Liver (tissue), 8 donors: ENCODE measurements at regions not wholly inside any gene's neighbourhood (a gene's known extent, or its start where the extent isn't known, plus 50 kb on each side); places are given as distances from the start of the nearest gene placed in this dataset.

Experiments used
- DNase-seq: peaks from one replicate; pipeline ENCODE4 v3.0.0-alpha.2; 2017; ENCODE audit warnings: low spot score
- H3K27ac ChIP-seq, 2 donors: one replicate each; pipeline ENCODE4 v1.7.0; 2013; ENCODE audit warnings: inconsistent platforms in 2 of 2, low read length in 2 of 2, control low read depth in 1 of 2, low read depth in 1 of 2, mild to moderate bottlenecking in 1 of 2
- H3K27me3 ChIP-seq, 4 donors: one replicate each; pipeline versions ENCODE4 v1.6.1 to v1.7.0; 2013; ENCODE audit warnings: low read length in 3 of 4, inconsistent platforms in 1 of 4, mild to moderate bottlenecking in 1 of 4, moderate library complexity in 1 of 4; ENCODE audit not compliant: control insufficient read depth in 4 of 4, insufficient read depth in 4 of 4
- H3K36me3 ChIP-seq, 4 donors: one replicate each; pipeline versions ENCODE4 v1.6.1 to v1.7.0; 2013; ENCODE audit warnings: low read length in 3 of 4, mild to moderate bottlenecking in 3 of 4, low read depth in 1 of 4, moderate library complexity in 1 of 4; ENCODE audit not compliant: control insufficient read depth in 4 of 4, insufficient read depth in 3 of 4
- H3K4me1 ChIP-seq, 4 donors: one replicate each; pipeline versions ENCODE4 v1.6.1 to v1.7.0; 2013; ENCODE audit warnings: low read length in 3 of 4, mild to moderate bottlenecking in 3 of 4, moderate library complexity in 1 of 4; ENCODE audit not compliant: control insufficient read depth in 4 of 4, insufficient read depth in 4 of 4
- H3K4me3 ChIP-seq, 3 donors: one replicate each; pipeline versions ENCODE4 v1.6.1 to v1.7.0; 2013; ENCODE audit warnings: low read length in 3 of 3, control low read depth in 1 of 3, low read depth in 1 of 3, mild to moderate bottlenecking in 1 of 3
- H3K9ac ChIP-seq, 2 donors: one replicate each; pipeline ENCODE4 v1.7.0; 2013; ENCODE audit warnings: low read length in 2 of 2, mild to moderate bottlenecking in 2 of 2, moderate library complexity in 2 of 2, control low read depth in 1 of 2, low read depth in 1 of 2
- H3K9me3 ChIP-seq, 4 donors: one replicate each; pipeline versions ENCODE4 v1.6.1 to v1.7.0; 2013; ENCODE audit warnings: low read length in 3 of 4; ENCODE audit not compliant: control insufficient read depth in 4 of 4
- EGR1 ChIP-seq, 2 donors: IDR thresholded peaks; 2 replicates each; pipeline ENCODE4 v1.6.1; 2016 to 2018; ENCODE audit warnings: antibody characterized with exemption in 2 of 2, low read depth in 2 of 2
- FOXA1 ChIP-seq: IDR thresholded peaks from 2 replicates; pipeline ENCODE4 v1.6.1; 2016; ENCODE audit warnings: antibody characterized with exemption
- FOXA2 ChIP-seq: IDR thresholded peaks from 2 replicates; pipeline ENCODE4 v1.6.1; 2016; ENCODE audit warnings: antibody characterized with exemption
- GABPA ChIP-seq, 2 donors: IDR thresholded peaks in 1 of 2; conservative IDR thresholded peaks in 1 of 2; 2 replicates each; pipeline ENCODE4 v1.6.1; 2016; ENCODE audit warnings: antibody characterized with exemption in 2 of 2, mild to moderate bottlenecking in 1 of 2, moderate library complexity in 1 of 2
- HNF4A ChIP-seq, 2 donors: conservative IDR thresholded peaks; 2 replicates each; pipeline ENCODE4 v1.6.1; 2016; ENCODE audit warnings: antibody characterized with exemption in 2 of 2, mild to moderate bottlenecking in 2 of 2
- HNF4G ChIP-seq: IDR thresholded peaks from 2 replicates; pipeline ENCODE4 v1.6.1; 2016; ENCODE audit warnings: antibody characterized with exemption
- JUND ChIP-seq, 2 donors: IDR thresholded peaks; 2 replicates each; pipeline ENCODE4 v1.6.1; 2016; ENCODE audit warnings: antibody characterized with exemption in 2 of 2
- NR2F2 ChIP-seq: IDR thresholded peaks from 2 replicates; pipeline ENCODE4 v1.6.1; 2016; ENCODE audit warnings: antibody characterized with exemption
- RAD21 ChIP-seq, 2 donors: IDR thresholded peaks; 2 replicates each; pipeline ENCODE4 v1.6.1; 2016; ENCODE audit warnings: antibody characterized with exemption in 2 of 2, mild to moderate bottlenecking in 2 of 2
- RXRA ChIP-seq, 2 donors: IDR thresholded peaks; 2 replicates each; pipeline ENCODE4 v1.6.1; 2017 to 2018; ENCODE audit warnings: antibody characterized with exemption in 2 of 2, mild to moderate bottlenecking in 1 of 2
- TAF1 ChIP-seq: conservative IDR thresholded peaks from 2 replicates; pipeline ENCODE4 v1.6.1; 2016; ENCODE audit warnings: antibody characterized with exemption, mild to moderate bottlenecking
- YY1 ChIP-seq: IDR thresholded peaks from 2 replicates; pipeline ENCODE4 v1.6.1; 2016; ENCODE audit warnings: antibody characterized with exemption, mild to moderate bottlenecking
- WGBS: extraction: QIAGEN DNeasy Blood & Tissue Kit; methylation state at CpG from one replicate; pipeline ENCODE4 v1.1.7; 2013; 5-methylcytosine and 5-hydroxymethylcytosine counted together
- TF ChIP-seq, protein P1 (sequence below): fragments of 150-350 bp; IDR thresholded peaks from 2 replicates; pipeline ENCODE4 v1.5.1; 2017; ENCODE audit warnings: improper control_type of control experiment, low read depth, low read length; ENCODE audit not compliant: missing input control
- TF ChIP-seq, protein P2 (sequence below): IDR thresholded peaks from 2 replicates; pipeline ENCODE4 v1.6.1; 2016; ENCODE audit warnings: antibody characterized with exemption
- TF ChIP-seq, protein P3 (sequence below): IDR thresholded peaks from 2 replicates; pipeline ENCODE4 v1.6.1; 2016; ENCODE audit warnings: antibody characterized with exemption
- TF ChIP-seq, protein P4 (sequence below): IDR thresholded peaks from 2 replicates; pipeline ENCODE4 v1.6.1; 2016; ENCODE audit warnings: antibody characterized with exemption, mild to moderate bottlenecking
- donor health status: healthy.
- donor health status: healthy.
- donor health status: healthy.
- donor health status: healthy.
- donor health status: healthy.

DNA sequence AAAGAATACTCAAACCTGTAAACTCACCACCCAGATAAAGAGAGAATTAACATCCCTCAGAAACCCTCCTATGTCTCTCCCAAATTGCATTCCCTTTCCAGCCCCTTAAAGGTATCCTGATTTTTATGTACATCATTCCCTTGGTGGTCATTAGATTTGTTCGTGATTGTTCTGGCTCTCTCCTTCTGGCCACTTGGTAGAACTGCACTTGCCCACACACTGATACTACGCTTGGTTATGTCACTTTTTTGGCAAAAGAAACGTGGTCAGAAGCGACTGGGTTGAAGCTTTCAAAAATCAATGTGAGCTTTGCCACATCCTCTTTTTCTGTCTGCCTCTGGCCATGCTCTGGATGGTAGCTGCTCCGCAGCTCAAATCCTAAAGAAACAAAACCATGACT is 76.3 kb downstream of the KRTAP19-8 start:
- Histone ChIP-seq H3K4me3 (no peak overlapping the region), H3K27me3 (no peaks in the 10 kb centered on the region), H3K36me3 (no peaks in the 10 kb centered on the region), H3K9me3 (no peaks in the 10 kb centered on the region), H3K9ac (no peak overlapping the region), H3K27ac (no peak overlapping the region), H3K4me1 (no peaks in the 10 kb centered on the region)
- no peak for DNase-seq
- TF ChIP-seq FOXA2, result no peak
- no peak for TF ChIP-seq NR2F2
- TF ChIP-seq, protein P1, sequence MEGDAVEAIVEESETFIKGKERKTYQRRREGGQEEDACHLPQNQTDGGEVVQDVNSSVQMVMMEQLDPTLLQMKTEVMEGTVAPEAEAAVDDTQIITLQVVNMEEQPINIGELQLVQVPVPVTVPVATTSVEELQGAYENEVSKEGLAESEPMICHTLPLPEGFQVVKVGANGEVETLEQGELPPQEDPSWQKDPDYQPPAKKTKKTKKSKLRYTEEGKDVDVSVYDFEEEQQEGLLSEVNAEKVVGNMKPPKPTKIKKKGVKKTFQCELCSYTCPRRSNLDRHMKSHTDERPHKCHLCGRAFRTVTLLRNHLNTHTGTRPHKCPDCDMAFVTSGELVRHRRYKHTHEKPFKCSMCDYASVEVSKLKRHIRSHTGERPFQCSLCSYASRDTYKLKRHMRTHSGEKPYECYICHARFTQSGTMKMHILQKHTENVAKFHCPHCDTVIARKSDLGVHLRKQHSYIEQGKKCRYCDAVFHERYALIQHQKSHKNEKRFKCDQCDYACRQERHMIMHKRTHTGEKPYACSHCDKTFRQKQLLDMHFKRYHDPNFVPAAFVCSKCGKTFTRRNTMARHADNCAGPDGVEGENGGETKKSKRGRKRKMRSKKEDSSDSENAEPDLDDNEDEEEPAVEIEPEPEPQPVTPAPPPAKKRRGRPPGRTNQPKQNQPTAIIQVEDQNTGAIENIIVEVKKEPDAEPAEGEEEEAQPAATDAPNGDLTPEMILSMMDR, result peak; percentile 12
- no peak for TF ChIP-seq GABPA (IDR thresholded peaks at IDR 0.05 in 1 of 2, conservative IDR thresholded peaks at IDR 0.05 in 1 of 2)
- TF ChIP-seq RXRA (IDR thresholded peaks at IDR 0.05), result no peak
- TF ChIP-seq, protein P2, sequence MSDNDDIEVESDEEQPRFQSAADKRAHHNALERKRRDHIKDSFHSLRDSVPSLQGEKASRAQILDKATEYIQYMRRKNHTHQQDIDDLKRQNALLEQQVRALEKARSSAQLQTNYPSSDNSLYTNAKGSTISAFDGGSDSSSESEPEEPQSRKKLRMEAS, result no peak
- WGBS, result 45% methylated on average over 5 of the region's 5 CpGs

DNA sequence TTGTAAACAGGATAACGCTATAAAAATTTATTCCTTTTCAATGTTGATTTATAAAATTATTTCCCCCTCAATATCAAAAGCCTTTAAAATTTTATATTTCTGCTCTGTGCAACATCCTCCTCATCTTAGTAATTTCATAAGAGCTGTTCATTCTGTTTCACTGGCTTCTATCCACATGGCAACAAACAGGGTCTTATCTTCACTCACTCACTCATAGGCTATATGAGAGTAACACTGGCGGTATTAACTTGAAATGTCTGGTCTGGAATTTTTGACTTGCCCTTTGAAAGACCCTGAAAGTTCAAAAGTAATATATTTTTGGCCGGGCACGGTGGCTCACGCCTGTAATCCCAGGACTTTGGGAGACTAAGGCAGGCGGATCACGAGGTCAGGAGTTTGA is 77.4 kb upstream of the KRTAP11-1 start:
- H3K27me3 ChIP-seq, result no peaks in the 10 kb centered on the region
- no peak overlapping the region for H3K4me3 ChIP-seq
- no peaks in the 10 kb centered on the region for H3K4me1 ChIP-seq
- H3K9me3 ChIP-seq, result no peaks in the 10 kb centered on the region
- TF ChIP-seq NR2F2, result peak; percentile 26
- no peak for TF ChIP-seq HNF4G
- H3K27ac ChIP-seq, result no peak overlapping the region
- 77% methylated on average over 7 of the region's 7 CpGs for WGBS
- DNase-seq, result no peak
- H3K36me3 ChIP-seq, result no peaks in the 10 kb centered on the region
- H3K9ac ChIP-seq, result no peak overlapping the region

DNA sequence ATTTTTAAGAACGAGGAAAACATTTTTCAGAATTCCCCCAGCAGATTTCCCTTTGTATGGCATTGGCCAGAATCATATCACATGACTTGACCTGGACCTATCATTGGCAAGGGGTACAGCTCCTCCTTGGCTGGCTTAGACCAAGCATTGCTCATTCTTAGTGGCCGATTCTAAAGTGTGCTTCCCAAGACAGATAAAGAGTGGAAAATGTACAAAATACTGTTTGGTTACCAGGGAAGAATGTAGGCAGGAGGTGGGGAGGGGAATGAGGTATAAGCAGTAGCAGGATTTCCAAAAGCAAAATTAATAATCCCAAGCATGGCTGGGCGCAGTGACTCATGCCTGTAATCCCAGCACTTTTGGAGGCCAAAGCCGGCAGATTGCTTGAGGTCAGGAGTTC is 75.6 kb upstream of the KRTAP11-1 start:
- no peak overlapping the region for H3K27ac ChIP-seq
- no peaks in the 10 kb centered on the region for H3K4me1 ChIP-seq
- no peak for DNase-seq
- 72% methylated on average over 4 of the region's 4 CpGs for WGBS
- no peaks in the 10 kb centered on the region for H3K36me3 ChIP-seq
- TF ChIP-seq HNF4A (conservative IDR thresholded peaks at IDR 0.05), result no peak
- no peak for TF ChIP-seq TAF1
- TF ChIP-seq, protein P3, sequence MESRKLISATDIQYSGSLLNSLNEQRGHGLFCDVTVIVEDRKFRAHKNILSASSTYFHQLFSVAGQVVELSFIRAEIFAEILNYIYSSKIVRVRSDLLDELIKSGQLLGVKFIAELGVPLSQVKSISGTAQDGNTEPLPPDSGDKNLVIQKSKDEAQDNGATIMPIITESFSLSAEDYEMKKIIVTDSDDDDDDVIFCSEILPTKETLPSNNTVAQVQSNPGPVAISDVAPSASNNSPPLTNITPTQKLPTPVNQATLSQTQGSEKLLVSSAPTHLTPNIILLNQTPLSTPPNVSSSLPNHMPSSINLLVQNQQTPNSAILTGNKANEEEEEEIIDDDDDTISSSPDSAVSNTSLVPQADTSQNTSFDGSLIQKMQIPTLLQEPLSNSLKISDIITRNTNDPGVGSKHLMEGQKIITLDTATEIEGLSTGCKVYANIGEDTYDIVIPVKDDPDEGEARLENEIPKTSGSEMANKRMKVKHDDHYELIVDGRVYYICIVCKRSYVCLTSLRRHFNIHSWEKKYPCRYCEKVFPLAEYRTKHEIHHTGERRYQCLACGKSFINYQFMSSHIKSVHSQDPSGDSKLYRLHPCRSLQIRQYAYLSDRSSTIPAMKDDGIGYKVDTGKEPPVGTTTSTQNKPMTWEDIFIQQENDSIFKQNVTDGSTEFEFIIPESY, result no peak
- no peak for TF ChIP-seq FOXA1
- TF ChIP-seq GABPA (IDR thresholded peaks at IDR 0.05 in 1 of 2, conservative IDR thresholded peaks at IDR 0.05 in 1 of 2), result no peak
- TF ChIP-seq RAD21 (IDR thresholded peaks at IDR 0.05), result no peak
- TF ChIP-seq YY1, result no peak
- no peak for TF ChIP-seq EGR1 (IDR thresholded peaks at IDR 0.05; ENCODE audit: low read depth in 2 of 2)
- TF ChIP-seq, protein P4, sequence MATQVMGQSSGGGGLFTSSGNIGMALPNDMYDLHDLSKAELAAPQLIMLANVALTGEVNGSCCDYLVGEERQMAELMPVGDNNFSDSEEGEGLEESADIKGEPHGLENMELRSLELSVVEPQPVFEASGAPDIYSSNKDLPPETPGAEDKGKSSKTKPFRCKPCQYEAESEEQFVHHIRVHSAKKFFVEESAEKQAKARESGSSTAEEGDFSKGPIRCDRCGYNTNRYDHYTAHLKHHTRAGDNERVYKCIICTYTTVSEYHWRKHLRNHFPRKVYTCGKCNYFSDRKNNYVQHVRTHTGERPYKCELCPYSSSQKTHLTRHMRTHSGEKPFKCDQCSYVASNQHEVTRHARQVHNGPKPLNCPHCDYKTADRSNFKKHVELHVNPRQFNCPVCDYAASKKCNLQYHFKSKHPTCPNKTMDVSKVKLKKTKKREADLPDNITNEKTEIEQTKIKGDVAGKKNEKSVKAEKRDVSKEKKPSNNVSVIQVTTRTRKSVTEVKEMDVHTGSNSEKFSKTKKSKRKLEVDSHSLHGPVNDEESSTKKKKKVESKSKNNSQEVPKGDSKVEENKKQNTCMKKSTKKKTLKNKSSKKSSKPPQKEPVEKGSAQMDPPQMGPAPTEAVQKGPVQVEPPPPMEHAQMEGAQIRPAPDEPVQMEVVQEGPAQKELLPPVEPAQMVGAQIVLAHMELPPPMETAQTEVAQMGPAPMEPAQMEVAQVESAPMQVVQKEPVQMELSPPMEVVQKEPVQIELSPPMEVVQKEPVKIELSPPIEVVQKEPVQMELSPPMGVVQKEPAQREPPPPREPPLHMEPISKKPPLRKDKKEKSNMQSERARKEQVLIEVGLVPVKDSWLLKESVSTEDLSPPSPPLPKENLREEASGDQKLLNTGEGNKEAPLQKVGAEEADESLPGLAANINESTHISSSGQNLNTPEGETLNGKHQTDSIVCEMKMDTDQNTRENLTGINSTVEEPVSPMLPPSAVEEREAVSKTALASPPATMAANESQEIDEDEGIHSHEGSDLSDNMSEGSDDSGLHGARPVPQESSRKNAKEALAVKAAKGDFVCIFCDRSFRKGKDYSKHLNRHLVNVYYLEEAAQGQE, result no peak
- no peak for TF ChIP-seq JUND (IDR thresholded peaks at IDR 0.05)
- no peak for TF ChIP-seq NR2F2
- no peak for TF ChIP-seq RXRA (IDR thresholded peaks at IDR 0.05)
- TF ChIP-seq, protein P2, result no peak
- TF ChIP-seq, protein P1, result no peak
- no peak overlapping the region for H3K4me3 ChIP-seq
- H3K9me3 ChIP-seq, result no peaks in the 10 kb centered on the region
- no peaks in the 10 kb centered on the region for H3K27me3 ChIP-seq
- no peak overlapping the region for H3K9ac ChIP-seq
